GM12878 (cell line): ENCODE measurements at regions not wholly inside any gene's neighbourhood (a gene's known extent, or its start where the extent isn't known, plus 50 kb on each side); places are given as distances from the start of the nearest gene placed in this dataset.

ENCODE experiments used
- ATAC-seq: fragments of 200-7000 bp; cut with Tn5 transposase; 3 replicates; pipeline ENCODE4 v1.9.1; 2020; ENCODE audit warnings: mild to moderate bottlenecking, moderate library complexity
- BruUV-seq: library from RNA; stranded (reverse); fragments of 400-500 nt; replicated peaks from 2 replicates; lab custom pipeline; 2021; lab: Mats Ljungman, UMichigan
- CTCF ChIA-PET: fragments of 300-600 bp; sonication (Branson Sonifier 250); formaldehyde crosslinking; extraction: SDS; loops from one replicate; lab custom pipeline; 2021; ENCODE audit warnings: inconsistent platforms; lab: Yijun Ruan, JAX
- POLR2A ChIA-PET: fragments of 350-600 bp; formaldehyde crosslinking; extraction: SDS; loops from one replicate; lab custom pipeline; 2021; ENCODE audit warnings: inconsistent platforms; lab: Charles Lee
- RAD21 ChIA-PET: fragments of 300-600 bp; sonication (Branson Sonifier 250); formaldehyde crosslinking; loops from one replicate; lab custom pipeline; 2023; ENCODE audit warnings: antibody characterized with exemption; ENCODE audit not compliant: unreplicated experiment; lab: Charles Lee
- SMC1A ChIA-PET: fragments of 300-600 bp; sonication (Branson Sonifier 250); formaldehyde crosslinking; loops from one replicate; lab custom pipeline; 2023; ENCODE audit not compliant: unreplicated experiment, uncharacterized antibody; lab: Charles Lee
- DNase-seq: peaks from one replicate; pipeline ENCODE4 v3.0.0-alpha.2; 2011; ENCODE audit warnings: low read depth, low spot score
- FAIRE-seq: peaks from 3 replicates; lab custom pipeline; 2011; peaks lifted over from hg19 to GRCh38; lab: Jason Lieb, UNC
- H2AFZ ChIP-seq: 2 replicates; pipeline ENCODE4 v1.6.0; 2011; ENCODE audit warnings: low read depth, low read length, control low read depth; ENCODE audit not compliant: control insufficient read depth
- H3K27ac ChIP-seq: 2 replicates; pipeline ENCODE4 v1.5.1; 2011; ENCODE audit warnings: control low read depth; ENCODE audit not compliant: control insufficient read depth, insufficient read depth
- H3K27me3 ChIP-seq, 2 experiments: replicated peaks in 1 of 2; 2 replicates each; pipeline versions ENCODE4 v1.6.0 to v1.6.1; 2011; ENCODE audit warnings: low read length in 1 of 2; ENCODE audit not compliant: control insufficient read depth in 2 of 2, insufficient read depth in 2 of 2
- H3K36me3 ChIP-seq, 2 experiments: 2 replicates each; pipeline ENCODE4 v1.5.1; 2011; ENCODE audit warnings: low read length in 1 of 2; ENCODE audit not compliant: control insufficient read depth in 2 of 2, insufficient read depth in 2 of 2
- H3K4me1 ChIP-seq: 2 replicates; pipeline ENCODE4 v1.6.1; 2011; ENCODE audit warnings: mild to moderate bottlenecking, low read length, moderate library complexity, mixed read lengths; ENCODE audit not compliant: control insufficient read depth, insufficient read depth
- H3K4me2 ChIP-seq: 2 replicates; pipeline ENCODE4 v1.6.0; 2011; ENCODE audit warnings: control low read depth; ENCODE audit not compliant: control insufficient read depth, insufficient read depth
- H3K4me3 ChIP-seq: fragments of 200-600 bp; sonication (generic); 2 replicates; pipeline ENCODE4 v1.5.1; 2016
- H3K79me2 ChIP-seq: 2 replicates; pipeline ENCODE4 v1.6.0; 2011; ENCODE audit warnings: low read length; ENCODE audit not compliant: control insufficient read depth, insufficient read depth
- H3K9ac ChIP-seq: 2 replicates; pipeline ENCODE4 v1.8.0; 2011; ENCODE audit warnings: low read length, control low read depth, mixed read lengths; ENCODE audit not compliant: control insufficient read depth, insufficient read depth
- H3K9me3 ChIP-seq: replicated peaks from 3 replicates; pipeline ENCODE4 v1.5.1; 2011; ENCODE audit warnings: mild to moderate bottlenecking, low read length; ENCODE audit not compliant: control insufficient read depth, insufficient read depth
- H4K20me1 ChIP-seq: 2 replicates; pipeline ENCODE4 v1.6.0; 2011; ENCODE audit not compliant: control insufficient read depth, insufficient read depth
- CHD1 ChIP-seq: IDR thresholded peaks from 2 replicates; pipeline ENCODE4 v1.6.1; 2012; ENCODE audit warnings: low read depth, low read length, improper control_type of control experiment
- CREB1 ChIP-seq: IDR thresholded peaks from 2 replicates; pipeline ENCODE4 v1.6.1; 2012; ENCODE audit warnings: low read depth, mild to moderate bottlenecking, inconsistent platforms
- EZH2 ChIP-seq: IDR thresholded peaks from 2 replicates; pipeline ENCODE4 v1.6.1; 2012; ENCODE audit warnings: low read depth, mild to moderate bottlenecking, control low read depth, inconsistent platforms, low read length, borderline replicate concordance; ENCODE audit not compliant: control insufficient read depth
- IKZF2 ChIP-seq, 2 experiments: fragments of 450-650 bp; IDR thresholded peaks; 2 replicates each; pipeline ENCODE4 v1.6.1; 2017; ENCODE audit warnings: mild to moderate bottlenecking in 2 of 2, moderate library complexity in 2 of 2
- IRF4 ChIP-seq: IDR thresholded peaks from 2 replicates; pipeline ENCODE4 v1.6.1; 2011; ENCODE audit warnings: low read depth, low read length
- RB1 ChIP-seq: fragments of 450-650 bp; formaldehyde crosslinking; IDR thresholded peaks from 2 replicates; pipeline ENCODE4 v1.6.1; 2017; ENCODE audit warnings: mild to moderate bottlenecking, borderline replicate concordance
- SMAD1 ChIP-seq: fragments of 450-650 bp; IDR thresholded peaks from 2 replicates; pipeline ENCODE4 v1.6.1; 2018; ENCODE audit warnings: mild to moderate bottlenecking, low read depth; ENCODE audit not compliant: partially characterized antibody
- WGBS: methylation state at CpG from one replicate; pipeline ENCODE4 v1.1.6; 2016; ENCODE audit warnings: low lambda C conversion rate; ENCODE audit not compliant: insufficient replicate concordance, insufficient coverage; ENCODE audit errors: missing lambda C conversion rate; 5-methylcytosine and 5-hydroxymethylcytosine counted together
- in situ Hi-C: fragments of 300-500 bp; cut with MboI; formaldehyde crosslinking; loops from 9 replicates; pipeline ENCODE4 v1.14.3; 2018; ENCODE audit warnings: mixed read lengths
- intact Hi-C: fragments of 100-400 bp; cut with micrococcal nuclease; formaldehyde crosslinking; loops from one replicate; pipeline ENCODE4 v1.14.2; 2022; ENCODE audit not compliant: unreplicated experiment
- TF ChIP-seq, protein P1 (sequence below): fragments of 450-650 bp; IDR thresholded peaks from 2 replicates; pipeline ENCODE4 v1.6.1; 2017; ENCODE audit warnings: mild to moderate bottlenecking
- TF ChIP-seq, protein P2 (sequence below): fragments of 450-650 bp; IDR thresholded peaks from 2 replicates; pipeline ENCODE4 v1.6.1; 2014; ENCODE audit warnings: mild to moderate bottlenecking
- TF ChIP-seq, protein P3 (sequence below): IDR thresholded peaks from 2 replicates; pipeline ENCODE4 v1.6.1; 2011; ENCODE audit warnings: borderline replicate concordance, low read depth, mild to moderate bottlenecking, moderate library complexity, mixed read lengths, low read length; ENCODE audit not compliant: insufficient read depth; ENCODE audit errors: extremely low read length
- TF ChIP-seq, protein P4 (sequence below): fragments of 450-650 bp; IDR thresholded peaks from 2 replicates; pipeline ENCODE4 v1.6.1; 2016; ENCODE audit warnings: mild to moderate bottlenecking
- TF ChIP-seq, protein P5 (sequence below): fragments of 150-350 bp; IDR thresholded peaks from 2 replicates; pipeline ENCODE4 v1.6.1; 2016; ENCODE audit warnings: low read depth, low read length
- TF ChIP-seq, protein P6 (sequence below): IDR thresholded peaks from 2 replicates; pipeline ENCODE4 v1.6.1; 2012; ENCODE audit warnings: low read depth, low read length, improper control_type of control experiment
- TF ChIP-seq, protein P7 (sequence below): IDR thresholded peaks from 2 replicates; pipeline ENCODE4 v1.6.1; 2012; ENCODE audit warnings: low read length, inconsistent platforms

DNA sequence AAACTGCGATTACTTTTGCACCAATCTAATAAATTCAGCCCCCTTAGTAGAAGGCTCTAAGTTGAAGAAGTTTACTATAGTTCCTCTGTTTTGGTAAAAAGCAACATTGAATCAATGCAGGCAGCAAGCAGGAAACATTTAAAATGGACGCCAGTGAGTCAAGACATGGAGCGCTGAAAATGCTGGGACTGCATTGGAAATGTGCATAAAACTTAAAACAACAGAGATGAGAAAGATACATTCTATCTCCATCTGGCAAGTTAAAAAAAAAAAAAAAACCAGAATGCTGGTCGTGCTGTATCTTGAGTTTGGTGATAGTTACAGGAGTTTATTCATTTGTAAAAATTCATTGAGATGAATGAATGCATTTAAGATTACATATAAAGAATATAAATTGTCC, 117.0 kb upstream of the TWIST2 start:
- SMC1A ChIA-PET: no interaction called here
- Histone ChIP-seq H2AFZ (no peak overlapping the region), H3K27me3 (no peaks in the 10 kb centered on the region), H4K20me1 (no peaks in the 10 kb centered on the region), H3K4me1 (no peaks in the 10 kb centered on the region), H3K27ac (no peak overlapping the region), H3K4me3 (no peak overlapping the region), H3K79me2 (no peaks in the 10 kb centered on the region), H3K9ac (no peak overlapping the region), H3K9me3 (no peaks in the 10 kb centered on the region), H3K36me3 (no peaks in the 10 kb centered on the region), H3K4me2 (no peak overlapping the region)
- no peak for ATAC-seq
- RAD21 ChIA-PET: no interaction called here
- intact Hi-C loops (no loop called here), in situ Hi-C loops (no loop called here)
- no peak for DNase-seq
- BruUV-seq: no TSS peak
- no peak for FAIRE-seq
- POLR2A ChIA-PET: no interaction called here
- WGBS: 40% methylated on average over 4 of the region's 4 CpGs
- CTCF ChIA-PET: no interaction called here
- TF ChIP-seq, protein P1, sequence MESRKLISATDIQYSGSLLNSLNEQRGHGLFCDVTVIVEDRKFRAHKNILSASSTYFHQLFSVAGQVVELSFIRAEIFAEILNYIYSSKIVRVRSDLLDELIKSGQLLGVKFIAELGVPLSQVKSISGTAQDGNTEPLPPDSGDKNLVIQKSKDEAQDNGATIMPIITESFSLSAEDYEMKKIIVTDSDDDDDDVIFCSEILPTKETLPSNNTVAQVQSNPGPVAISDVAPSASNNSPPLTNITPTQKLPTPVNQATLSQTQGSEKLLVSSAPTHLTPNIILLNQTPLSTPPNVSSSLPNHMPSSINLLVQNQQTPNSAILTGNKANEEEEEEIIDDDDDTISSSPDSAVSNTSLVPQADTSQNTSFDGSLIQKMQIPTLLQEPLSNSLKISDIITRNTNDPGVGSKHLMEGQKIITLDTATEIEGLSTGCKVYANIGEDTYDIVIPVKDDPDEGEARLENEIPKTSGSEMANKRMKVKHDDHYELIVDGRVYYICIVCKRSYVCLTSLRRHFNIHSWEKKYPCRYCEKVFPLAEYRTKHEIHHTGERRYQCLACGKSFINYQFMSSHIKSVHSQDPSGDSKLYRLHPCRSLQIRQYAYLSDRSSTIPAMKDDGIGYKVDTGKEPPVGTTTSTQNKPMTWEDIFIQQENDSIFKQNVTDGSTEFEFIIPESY: no peak
- TF ChIP-seq, protein P2, sequence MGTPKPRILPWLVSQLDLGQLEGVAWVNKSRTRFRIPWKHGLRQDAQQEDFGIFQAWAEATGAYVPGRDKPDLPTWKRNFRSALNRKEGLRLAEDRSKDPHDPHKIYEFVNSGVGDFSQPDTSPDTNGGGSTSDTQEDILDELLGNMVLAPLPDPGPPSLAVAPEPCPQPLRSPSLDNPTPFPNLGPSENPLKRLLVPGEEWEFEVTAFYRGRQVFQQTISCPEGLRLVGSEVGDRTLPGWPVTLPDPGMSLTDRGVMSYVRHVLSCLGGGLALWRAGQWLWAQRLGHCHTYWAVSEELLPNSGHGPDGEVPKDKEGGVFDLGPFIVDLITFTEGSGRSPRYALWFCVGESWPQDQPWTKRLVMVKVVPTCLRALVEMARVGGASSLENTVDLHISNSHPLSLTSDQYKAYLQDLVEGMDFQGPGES: no peak
- TF ChIP-seq SMAD1 (no peak), CREB1 (no peak), IKZF2 (IDR thresholded peaks at IDR 0.05) (no peak), RB1 (no peak), CHD1 (no peak), IRF4 (no peak), EZH2 (no peak)
- TF ChIP-seq, protein P3, sequence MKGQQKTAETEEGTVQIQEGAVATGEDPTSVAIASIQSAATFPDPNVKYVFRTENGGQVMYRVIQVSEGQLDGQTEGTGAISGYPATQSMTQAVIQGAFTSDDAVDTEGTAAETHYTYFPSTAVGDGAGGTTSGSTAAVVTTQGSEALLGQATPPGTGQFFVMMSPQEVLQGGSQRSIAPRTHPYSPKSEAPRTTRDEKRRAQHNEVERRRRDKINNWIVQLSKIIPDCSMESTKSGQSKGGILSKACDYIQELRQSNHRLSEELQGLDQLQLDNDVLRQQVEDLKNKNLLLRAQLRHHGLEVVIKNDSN: no peak
- TF ChIP-seq, protein P4, sequence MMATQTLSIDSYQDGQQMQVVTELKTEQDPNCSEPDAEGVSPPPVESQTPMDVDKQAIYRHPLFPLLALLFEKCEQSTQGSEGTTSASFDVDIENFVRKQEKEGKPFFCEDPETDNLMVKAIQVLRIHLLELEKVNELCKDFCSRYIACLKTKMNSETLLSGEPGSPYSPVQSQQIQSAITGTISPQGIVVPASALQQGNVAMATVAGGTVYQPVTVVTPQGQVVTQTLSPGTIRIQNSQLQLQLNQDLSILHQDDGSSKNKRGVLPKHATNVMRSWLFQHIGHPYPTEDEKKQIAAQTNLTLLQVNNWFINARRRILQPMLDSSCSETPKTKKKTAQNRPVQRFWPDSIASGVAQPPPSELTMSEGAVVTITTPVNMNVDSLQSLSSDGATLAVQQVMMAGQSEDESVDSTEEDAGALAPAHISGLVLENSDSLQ: no peak
- TF ChIP-seq, protein P5, sequence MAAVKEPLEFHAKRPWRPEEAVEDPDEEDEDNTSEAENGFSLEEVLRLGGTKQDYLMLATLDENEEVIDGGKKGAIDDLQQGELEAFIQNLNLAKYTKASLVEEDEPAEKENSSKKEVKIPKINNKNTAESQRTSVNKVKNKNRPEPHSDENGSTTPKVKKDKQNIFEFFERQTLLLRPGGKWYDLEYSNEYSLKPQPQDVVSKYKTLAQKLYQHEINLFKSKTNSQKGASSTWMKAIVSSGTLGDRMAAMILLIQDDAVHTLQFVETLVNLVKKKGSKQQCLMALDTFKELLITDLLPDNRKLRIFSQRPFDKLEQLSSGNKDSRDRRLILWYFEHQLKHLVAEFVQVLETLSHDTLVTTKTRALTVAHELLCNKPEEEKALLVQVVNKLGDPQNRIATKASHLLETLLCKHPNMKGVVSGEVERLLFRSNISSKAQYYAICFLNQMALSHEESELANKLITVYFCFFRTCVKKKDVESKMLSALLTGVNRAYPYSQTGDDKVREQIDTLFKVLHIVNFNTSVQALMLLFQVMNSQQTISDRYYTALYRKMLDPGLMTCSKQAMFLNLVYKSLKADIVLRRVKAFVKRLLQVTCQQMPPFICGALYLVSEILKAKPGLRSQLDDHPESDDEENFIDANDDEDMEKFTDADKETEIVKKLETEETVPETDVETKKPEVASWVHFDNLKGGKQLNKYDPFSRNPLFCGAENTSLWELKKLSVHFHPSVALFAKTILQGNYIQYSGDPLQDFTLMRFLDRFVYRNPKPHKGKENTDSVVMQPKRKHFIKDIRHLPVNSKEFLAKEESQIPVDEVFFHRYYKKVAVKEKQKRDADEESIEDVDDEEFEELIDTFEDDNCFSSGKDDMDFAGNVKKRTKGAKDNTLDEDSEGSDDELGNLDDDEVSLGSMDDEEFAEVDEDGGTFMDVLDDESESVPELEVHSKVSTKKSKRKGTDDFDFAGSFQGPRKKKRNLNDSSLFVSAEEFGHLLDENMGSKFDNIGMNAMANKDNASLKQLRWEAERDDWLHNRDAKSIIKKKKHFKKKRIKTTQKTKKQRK: no peak
- TF ChIP-seq, protein P6, sequence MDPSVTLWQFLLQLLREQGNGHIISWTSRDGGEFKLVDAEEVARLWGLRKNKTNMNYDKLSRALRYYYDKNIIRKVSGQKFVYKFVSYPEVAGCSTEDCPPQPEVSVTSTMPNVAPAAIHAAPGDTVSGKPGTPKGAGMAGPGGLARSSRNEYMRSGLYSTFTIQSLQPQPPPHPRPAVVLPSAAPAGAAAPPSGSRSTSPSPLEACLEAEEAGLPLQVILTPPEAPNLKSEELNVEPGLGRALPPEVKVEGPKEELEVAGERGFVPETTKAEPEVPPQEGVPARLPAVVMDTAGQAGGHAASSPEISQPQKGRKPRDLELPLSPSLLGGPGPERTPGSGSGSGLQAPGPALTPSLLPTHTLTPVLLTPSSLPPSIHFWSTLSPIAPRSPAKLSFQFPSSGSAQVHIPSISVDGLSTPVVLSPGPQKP: no peak
- TF ChIP-seq, protein P7, sequence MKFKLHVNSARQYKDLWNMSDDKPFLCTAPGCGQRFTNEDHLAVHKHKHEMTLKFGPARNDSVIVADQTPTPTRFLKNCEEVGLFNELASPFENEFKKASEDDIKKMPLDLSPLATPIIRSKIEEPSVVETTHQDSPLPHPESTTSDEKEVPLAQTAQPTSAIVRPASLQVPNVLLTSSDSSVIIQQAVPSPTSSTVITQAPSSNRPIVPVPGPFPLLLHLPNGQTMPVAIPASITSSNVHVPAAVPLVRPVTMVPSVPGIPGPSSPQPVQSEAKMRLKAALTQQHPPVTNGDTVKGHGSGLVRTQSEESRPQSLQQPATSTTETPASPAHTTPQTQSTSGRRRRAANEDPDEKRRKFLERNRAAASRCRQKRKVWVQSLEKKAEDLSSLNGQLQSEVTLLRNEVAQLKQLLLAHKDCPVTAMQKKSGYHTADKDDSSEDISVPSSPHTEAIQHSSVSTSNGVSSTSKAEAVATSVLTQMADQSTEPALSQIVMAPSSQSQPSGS: no peak
